ENCODE measurements at regions not wholly inside any gene's neighbourhood (a gene's known extent, or its start where the extent isn't known, plus 50 kb on each side); places are given as distances from the start of the nearest gene placed in this dataset.
"Not testable (repeated sequence)": the region's sequence is repeated elsewhere in the genome, so short reads cannot be mapped to it uniquely, and the experiment has no call there.

- CTCF ChIA-PET: no interaction called here
- POLR2A ChIA-PET: no interaction called here
Observed at GRCh38 chr4:19021617-19022016, 1000.1 kb upstream of the LCORL start.

GRCh38 chr4:19016550-19016949, 995.0 kb upstream of the LCORL start:
- CTCF ChIA-PET; DNase-seq (ENCODE audit: low read depth, low spot score); POLR2A ChIA-PET; H3K4me3 ChIP-seq (ENCODE audit: low read depth, low read length): not testable (repeated sequence)

More at GRCh38 chr4:19021617-19022016, 1000.1 kb upstream of the LCORL start:
- TF ChIP-seq, protein P1, sequence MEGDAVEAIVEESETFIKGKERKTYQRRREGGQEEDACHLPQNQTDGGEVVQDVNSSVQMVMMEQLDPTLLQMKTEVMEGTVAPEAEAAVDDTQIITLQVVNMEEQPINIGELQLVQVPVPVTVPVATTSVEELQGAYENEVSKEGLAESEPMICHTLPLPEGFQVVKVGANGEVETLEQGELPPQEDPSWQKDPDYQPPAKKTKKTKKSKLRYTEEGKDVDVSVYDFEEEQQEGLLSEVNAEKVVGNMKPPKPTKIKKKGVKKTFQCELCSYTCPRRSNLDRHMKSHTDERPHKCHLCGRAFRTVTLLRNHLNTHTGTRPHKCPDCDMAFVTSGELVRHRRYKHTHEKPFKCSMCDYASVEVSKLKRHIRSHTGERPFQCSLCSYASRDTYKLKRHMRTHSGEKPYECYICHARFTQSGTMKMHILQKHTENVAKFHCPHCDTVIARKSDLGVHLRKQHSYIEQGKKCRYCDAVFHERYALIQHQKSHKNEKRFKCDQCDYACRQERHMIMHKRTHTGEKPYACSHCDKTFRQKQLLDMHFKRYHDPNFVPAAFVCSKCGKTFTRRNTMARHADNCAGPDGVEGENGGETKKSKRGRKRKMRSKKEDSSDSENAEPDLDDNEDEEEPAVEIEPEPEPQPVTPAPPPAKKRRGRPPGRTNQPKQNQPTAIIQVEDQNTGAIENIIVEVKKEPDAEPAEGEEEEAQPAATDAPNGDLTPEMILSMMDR (IDR thresholded peaks at IDR 0.05; ENCODE audit: insufficient read depth, low read length, missing control alignments): no peak
- no peak for DNase-seq (ENCODE audit: low read depth, low spot score)
- H3K4me3 ChIP-seq (ENCODE audit: low read depth, low read length): no peak overlapping the region

DNA sequence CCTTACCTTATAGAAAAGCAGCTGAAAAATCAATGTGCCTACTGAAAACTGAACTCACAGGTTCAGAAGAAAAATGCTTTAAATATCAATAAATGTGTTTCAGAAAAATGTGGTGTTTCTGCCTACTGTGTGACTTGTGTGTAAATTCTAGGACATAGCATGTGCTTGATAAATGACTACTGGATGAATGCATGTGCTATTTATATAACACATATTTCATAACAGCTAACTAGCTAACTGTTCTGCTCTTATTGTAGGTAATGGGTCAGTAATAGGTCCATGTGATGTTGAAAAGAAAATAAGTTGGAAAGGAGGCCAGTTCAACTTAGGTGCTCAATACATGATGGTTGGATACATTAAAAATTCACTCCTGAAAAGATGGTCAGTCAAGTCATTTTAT, 993.0 kb upstream of the LCORL start:
- CTCF ChIA-PET: no interaction called here
- POLR2A ChIA-PET: no interaction called here
- no peak for DNase-seq (ENCODE audit: low read depth, low spot score)
- TF ChIP-seq, protein P1 (IDR thresholded peaks at IDR 0.05; ENCODE audit: insufficient read depth, low read length, missing control alignments): no peak
- no peak overlapping the region for H3K4me3 ChIP-seq (ENCODE audit: low read depth, low read length)

DNA sequence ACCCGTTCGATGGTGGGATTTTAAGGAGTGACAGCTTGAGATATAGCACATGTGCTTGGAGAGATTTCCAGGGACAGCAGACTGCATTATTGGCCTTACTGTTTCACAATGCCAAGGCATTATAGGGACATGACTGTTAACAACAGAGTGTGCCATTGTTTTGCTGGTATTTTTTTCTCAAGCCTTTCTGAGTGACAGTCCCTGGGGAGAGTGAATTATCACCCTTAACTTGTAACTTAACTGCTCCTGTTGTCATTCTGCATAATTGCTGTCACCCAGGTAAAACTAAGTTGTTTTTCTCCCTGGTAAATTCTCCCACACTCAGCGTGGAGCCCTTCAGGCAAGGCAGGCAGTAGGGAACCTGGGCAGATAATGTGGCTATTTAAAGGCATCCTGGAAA, 989.2 kb upstream of the LCORL start:
- ChIA-PET POLR2A (no interaction called here), CTCF (no interaction called here)
- TF ChIP-seq, protein P1 (IDR thresholded peaks at IDR 0.05; ENCODE audit: insufficient read depth, low read length, missing control alignments): no peak
- H3K4me3 ChIP-seq (ENCODE audit: low read depth, low read length): no peak overlapping the region
- no peak for DNase-seq (ENCODE audit: low read depth, low spot score)

GRCh38 chr4:19009881-19010280, 988.3 kb upstream of the LCORL start:
- no peak overlapping the region for H3K4me3 ChIP-seq (ENCODE audit: low read depth, low read length)
- no peak for DNase-seq (ENCODE audit: low read depth, low spot score)
- CTCF ChIA-PET: no interaction called here
- POLR2A ChIA-PET: no interaction called here
- TF ChIP-seq, protein P1 (IDR thresholded peaks at IDR 0.05; ENCODE audit: insufficient read depth, low read length, missing control alignments): no peak

DNA sequence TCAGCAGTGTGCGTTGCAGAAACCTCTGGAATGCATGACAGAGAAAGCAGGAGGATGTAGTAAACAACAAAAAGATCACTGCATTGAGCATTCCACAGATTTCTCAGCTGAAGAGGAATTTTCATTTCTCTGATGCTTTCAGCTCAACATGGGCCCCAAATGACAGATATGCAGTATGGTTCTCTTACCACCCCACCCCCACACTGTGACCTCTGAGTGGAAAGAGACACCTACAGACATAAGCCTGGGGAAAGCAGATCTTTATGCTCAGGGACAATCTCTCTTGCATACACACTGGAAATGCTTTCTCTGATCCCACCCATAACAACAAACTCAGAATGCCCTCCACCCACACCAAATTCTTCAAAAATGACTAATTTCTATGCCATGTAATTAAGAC, 983.7 kb upstream of the LCORL start:
- no peak overlapping the region for H3K4me3 ChIP-seq (ENCODE audit: low read depth, low read length)
- ChIA-PET POLR2A (no interaction called here), CTCF (no interaction called here)
- DNase-seq (ENCODE audit: low read depth, low spot score): no peak
- TF ChIP-seq, protein P1 (IDR thresholded peaks at IDR 0.05; ENCODE audit: insufficient read depth, low read length, missing control alignments): no peak

GRCh38 chr4:19002170-19002569, 980.6 kb upstream of the LCORL start:
- ChIA-PET POLR2A (no interaction called here), CTCF (no interaction called here)
- TF ChIP-seq, protein P1 (IDR thresholded peaks at IDR 0.05; ENCODE audit: insufficient read depth, low read length, missing control alignments): no peak
- DNase-seq (ENCODE audit: low read depth, low spot score): no peak
- no peak overlapping the region for H3K4me3 ChIP-seq (ENCODE audit: low read depth, low read length)

Measured in AG04449 (cell line).